Stomach (tissue), 8 donors: ENCODE measurements at regions not wholly inside any gene's neighbourhood (a gene's known extent, or its start where the extent isn't known, plus 50 kb on each side); places are given as distances from the start of the nearest gene placed in this dataset.

Experiments used
- DNase-seq, 2 donors: peaks; one replicate each; pipeline versions ENCODE4 v3.0.0 to v3.0.0-alpha.2; 2013 to 2019
- H3K27ac ChIP-seq, 5 donors: fragments of 200-600 bp in 4 of 5; sonication (generic) in 4 of 5; one replicate each; pipeline ENCODE4 v1.5.1; 2013 to 2019; ENCODE audit warnings: mild to moderate bottlenecking in 1 of 5, moderate library complexity in 1 of 5
- H3K27me3 ChIP-seq, 3 donors: fragments of 200-600 bp; sonication (generic); one replicate each; pipeline ENCODE4 v1.5.1; 2017 to 2019; ENCODE audit warnings: mixed run types in 1 of 3
- H3K36me3 ChIP-seq, 4 donors: fragments of 200-600 bp; sonication (generic); 1 replicate in 3 of 4; 2 replicates in 1 of 4; pipeline ENCODE4 v1.5.1; 2016 to 2019
- H3K4me1 ChIP-seq, 4 donors: fragments of 200-600 bp; sonication (generic); one replicate each; pipeline ENCODE4 v1.5.1; 2016 to 2019
- H3K4me3 ChIP-seq, 4 donors: fragments of 200-600 bp; sonication (generic) in 3 of 4; one replicate each; pipeline ENCODE4 v1.5.1; 2016 to 2019; ENCODE audit warnings: mild to moderate bottlenecking in 1 of 4
- H3K9me3 ChIP-seq, 4 donors: fragments of 200-600 bp; sonication (generic); one replicate each; pipeline ENCODE4 v1.5.1; 2016 to 2019
- EP300 ChIP-seq: sonication (generic); formaldehyde crosslinking; IDR thresholded peaks from one replicate; pipeline ENCODE4 v1.6.1; 2017; ENCODE audit warnings: antibody characterized with exemption
- POLR2A ChIP-seq, 4 donors: fragments of 450-650 bp; IDR thresholded peaks; one replicate each; pipeline ENCODE4 v1.6.1; 2016; ENCODE audit warnings: antibody characterized with exemption in 4 of 4, control low read depth in 2 of 4, mild to moderate bottlenecking in 1 of 4, moderate library complexity in 1 of 4
- POLR2AphosphoS5 ChIP-seq, 3 donors: sonication (generic); formaldehyde crosslinking; IDR thresholded peaks; one replicate each; pipeline ENCODE4 v1.6.1; 2016; ENCODE audit warnings: antibody characterized with exemption in 3 of 3
- WGBS, 5 donors: extraction: QIAGEN DNeasy Blood & Tissue Kit in 3 of 5; methylation state at CpG; one replicate each; pipeline versions ENCODE4 v1.1.5 to v1.1.7; 2013 to 2018; 5-methylcytosine and 5-hydroxymethylcytosine counted together
- intact Hi-C: fragments of 100-400 bp; cut with DNase I; formaldehyde crosslinking; loops from one replicate; pipeline ENCODE4 v1.15.1; 2023; ENCODE audit warnings: low total_unique reads
- TF ChIP-seq, protein P1 (sequence below), 7 experiments: fragments of 450-650 bp in 4 of 7; fragments of 200-600 bp in 3 of 7; sonication (generic) in 3 of 7; IDR thresholded peaks; one replicate each; pipeline ENCODE4 v1.5.1; 2016 to 2019; ENCODE audit warnings: antibody characterized with exemption in 7 of 7, control low read depth in 2 of 7, mild to moderate bottlenecking in 1 of 7
- donor health status: healthy with polysubstance abuse.
- donor health status: Bipolar disorder and iron deficiency.
- donor health status: healthy.

DNA sequence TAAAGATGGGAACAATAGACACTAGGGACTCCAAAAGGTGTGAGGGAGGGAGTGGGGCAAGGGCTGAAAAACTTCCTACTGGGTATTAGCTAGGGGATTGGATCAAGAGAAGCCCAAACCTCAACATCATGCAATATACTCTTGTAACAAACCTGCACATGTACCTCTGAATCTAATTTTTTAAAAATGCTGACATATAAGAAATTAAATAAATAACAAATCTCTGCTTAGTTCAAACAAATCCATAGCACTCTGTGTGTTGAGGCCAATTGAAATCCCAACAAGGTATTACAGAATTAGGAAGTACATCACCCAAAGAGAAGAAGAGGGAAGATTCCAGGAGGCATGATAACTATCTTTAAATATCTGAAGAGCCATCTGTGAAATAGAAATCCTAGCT, 55.4 kb upstream of the CDH20 start:
- peaks cover 2 to 13% (median 11%) of the 10 kb centered on the region in 4 donors for H3K9me3 ChIP-seq
- H3K27ac ChIP-seq = no peak overlapping the region
- H3K4me1 ChIP-seq = no peaks in the 10 kb centered on the region
- no peak for DNase-seq
- H3K36me3 ChIP-seq = no peaks in the 10 kb centered on the region
- H3K4me3 ChIP-seq = no peak overlapping the region
- no peaks in the 10 kb centered on the region for H3K27me3 ChIP-seq
- intact Hi-C loops = no loop called here
- TF ChIP-seq, protein P1, sequence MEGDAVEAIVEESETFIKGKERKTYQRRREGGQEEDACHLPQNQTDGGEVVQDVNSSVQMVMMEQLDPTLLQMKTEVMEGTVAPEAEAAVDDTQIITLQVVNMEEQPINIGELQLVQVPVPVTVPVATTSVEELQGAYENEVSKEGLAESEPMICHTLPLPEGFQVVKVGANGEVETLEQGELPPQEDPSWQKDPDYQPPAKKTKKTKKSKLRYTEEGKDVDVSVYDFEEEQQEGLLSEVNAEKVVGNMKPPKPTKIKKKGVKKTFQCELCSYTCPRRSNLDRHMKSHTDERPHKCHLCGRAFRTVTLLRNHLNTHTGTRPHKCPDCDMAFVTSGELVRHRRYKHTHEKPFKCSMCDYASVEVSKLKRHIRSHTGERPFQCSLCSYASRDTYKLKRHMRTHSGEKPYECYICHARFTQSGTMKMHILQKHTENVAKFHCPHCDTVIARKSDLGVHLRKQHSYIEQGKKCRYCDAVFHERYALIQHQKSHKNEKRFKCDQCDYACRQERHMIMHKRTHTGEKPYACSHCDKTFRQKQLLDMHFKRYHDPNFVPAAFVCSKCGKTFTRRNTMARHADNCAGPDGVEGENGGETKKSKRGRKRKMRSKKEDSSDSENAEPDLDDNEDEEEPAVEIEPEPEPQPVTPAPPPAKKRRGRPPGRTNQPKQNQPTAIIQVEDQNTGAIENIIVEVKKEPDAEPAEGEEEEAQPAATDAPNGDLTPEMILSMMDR (IDR thresholded peaks at IDR 0.05) = no peak
- no peak for TF ChIP-seq POLR2A (IDR thresholded peaks at IDR 0.05)
- no peak for TF ChIP-seq POLR2AphosphoS5 (IDR thresholded peaks at IDR 0.05)

DNA sequence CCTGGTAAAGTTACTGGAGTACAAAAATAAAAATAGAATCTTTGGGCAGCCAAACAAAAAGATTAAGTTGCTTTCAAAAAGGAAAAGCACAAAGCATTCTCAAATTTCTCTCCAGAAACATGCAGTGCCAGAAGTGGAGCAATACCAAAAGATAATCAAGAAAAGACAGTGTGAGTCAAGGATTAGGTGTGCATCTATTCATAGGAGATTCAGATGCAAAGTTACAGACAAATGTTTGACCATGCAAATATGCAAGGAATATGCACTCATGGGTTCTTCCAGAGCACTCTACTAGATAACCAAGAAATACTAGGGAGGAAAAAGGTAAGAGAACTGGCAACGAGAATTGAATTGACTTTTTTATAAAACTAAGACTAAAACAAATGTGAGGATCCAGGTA, 51.8 kb upstream of the CDH20 start:
- peaks cover 0 to 17% (median 11%) of the 10 kb centered on the region in 4 donors for H3K9me3 ChIP-seq
- H3K36me3 ChIP-seq = no peaks in the 10 kb centered on the region
- no peaks in the 10 kb centered on the region for H3K4me1 ChIP-seq
- H3K4me3 ChIP-seq = no peak overlapping the region
- intact Hi-C loops = no loop called here
- H3K27ac ChIP-seq = no peak overlapping the region
- TF ChIP-seq, protein P1 (IDR thresholded peaks at IDR 0.05) = no peak
- TF ChIP-seq POLR2A (IDR thresholded peaks at IDR 0.05) = no peak
- TF ChIP-seq POLR2AphosphoS5 (IDR thresholded peaks at IDR 0.05) = no peak
- TF ChIP-seq EP300 = no peak
- DNase-seq = no peak
- 62 to 83% (median 76%) methylated on average over 1 of the region's 1 CpG for WGBS, 5 donors
- H3K27me3 ChIP-seq = no peaks in the 10 kb centered on the region

GRCh38 chr18:61282926-61283325, 50.3 kb upstream of the CDH20 start:
- Histone ChIP-seq H3K27ac (no peak overlapping the region), H3K27me3 (no peaks in the 10 kb centered on the region), H3K9me3 (peaks cover 0 to 17% (median 11%) of the 10 kb centered on the region in 4 donors), H3K36me3 (no peaks in the 10 kb centered on the region), H3K4me1 (no peaks in the 10 kb centered on the region), H3K4me3 (no peak overlapping the region)
- DNase-seq = no peak
- no peak for TF ChIP-seq POLR2A (IDR thresholded peaks at IDR 0.05)
- TF ChIP-seq POLR2AphosphoS5 (IDR thresholded peaks at IDR 0.05) = no peak
- TF ChIP-seq, protein P1 (IDR thresholded peaks at IDR 0.05) = no peak
- no peak for TF ChIP-seq EP300
- intact Hi-C loops = no loop called here
- WGBS, 5 donors = 75 to 87% (median 80%) methylated on average over 2 of the region's 2 CpGs
